SK-N-MC (cell line): ENCODE measurements at regions not wholly inside any gene's neighbourhood (a gene's known extent, or its start where the extent isn't known, plus 50 kb on each side); places are given as distances from the start of the nearest gene placed in this dataset.

Source experiments
- DNase-seq: peaks from one replicate; pipeline ENCODE4 v3.0.0-alpha.2; 2011; ENCODE audit warnings: low read depth, low spot score
- H3K27ac ChIP-seq: fragments of 200-600 bp; sonication (generic); 2 replicates; pipeline ENCODE4 v1.5.1; 2016; ENCODE audit warnings: mixed run types
- H3K36me3 ChIP-seq: fragments of 200-600 bp; sonication (generic); 2 replicates; pipeline ENCODE4 v1.6.1; 2017; ENCODE audit warnings: antibody characterized with exemption, low read length, mixed read lengths; ENCODE audit not compliant: insufficient read depth
- H3K4me3 ChIP-seq: fragments of 200-600 bp; sonication (generic); 2 replicates; pipeline ENCODE4 v1.5.1; 2016
- H3K9ac ChIP-seq: fragments of 200-600 bp; sonication (generic); 2 replicates; pipeline ENCODE4 v1.8.0; 2017; ENCODE audit warnings: mixed run types, mixed read lengths; ENCODE audit not compliant: insufficient read length
- H3K9me3 ChIP-seq: fragments of 200-600 bp; sonication (generic); 2 replicates; pipeline ENCODE4 v1.6.1; 2017; ENCODE audit warnings: low read depth, mild to moderate bottlenecking, antibody characterized with exemption, low read length, moderate library complexity, mixed read lengths
- EZH2 ChIP-seq: fragments of 200-600 bp; sonication (generic); IDR thresholded peaks from one replicate; pipeline ENCODE4 v1.6.1; 2017; ENCODE audit warnings: antibody characterized with exemption
- FOXP2 ChIP-seq: optimal IDR thresholded peaks from 2 replicates; pipeline ENCODE3; 2011; ENCODE audit warnings: mild to moderate bottlenecking, moderate library complexity; ENCODE audit not compliant: insufficient read depth; ENCODE audit errors: extremely low read length, control extremely low read depth
- POLR2AphosphoS5 ChIP-seq: IDR thresholded peaks from 2 replicates; pipeline ENCODE4 v1.6.1; 2012; ENCODE audit warnings: mild to moderate bottlenecking, low read depth, low read length, borderline replicate concordance

DNA sequence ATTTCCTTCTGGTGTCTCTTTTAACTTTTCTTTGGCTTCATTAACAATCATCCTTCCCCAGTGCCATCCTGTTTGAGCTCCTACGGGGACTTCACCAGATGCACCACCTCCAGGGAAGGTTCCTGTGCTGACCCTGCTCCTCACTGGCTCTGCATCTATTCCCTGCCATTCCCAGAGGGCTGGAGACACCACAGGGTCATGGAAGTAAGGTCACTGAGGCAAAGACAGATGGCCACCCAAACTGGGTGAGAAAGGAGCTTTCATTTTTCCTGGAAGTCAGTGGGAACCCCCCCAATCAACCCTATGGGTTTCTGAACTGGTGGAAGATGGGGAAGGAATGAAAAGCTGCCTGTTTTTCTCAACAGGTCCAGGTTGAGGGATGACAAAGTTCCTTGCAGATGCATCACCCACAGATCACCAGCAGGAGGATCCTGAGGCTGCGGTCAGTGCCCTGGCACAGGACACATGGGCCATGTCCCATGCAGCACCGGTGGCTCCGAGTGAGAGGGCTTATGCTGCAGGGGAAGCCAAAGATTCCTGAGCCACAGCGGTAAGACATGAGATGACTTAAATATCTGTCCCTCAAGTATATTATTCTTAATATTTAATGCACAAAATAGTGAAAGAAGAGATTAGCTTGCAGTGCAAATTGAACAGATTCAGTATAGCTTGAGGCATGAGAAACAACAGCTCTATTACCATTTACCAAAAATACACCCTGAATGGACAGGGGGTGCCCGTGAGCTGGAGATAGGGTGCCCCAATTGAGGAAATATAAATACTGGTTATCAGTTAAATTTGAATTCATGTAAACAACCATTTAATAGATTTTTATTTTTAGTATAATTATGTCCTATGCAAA, 73.0 kb upstream of the VPREB1 start:
- Histone ChIP-seq H3K9me3 (no peaks in the 10 kb centered on the region), H3K9ac (no peak overlapping the region), H3K4me3 (no peak overlapping the region), H3K27ac (no peak overlapping the region), H3K36me3 (no peaks in the 10 kb centered on the region)
- TF ChIP-seq FOXP2: no peak
- no peak for TF ChIP-seq EZH2
- no peak for TF ChIP-seq POLR2AphosphoS5
- no peak for DNase-seq

- no peak for DNase-seq
- no peak overlapping the region for H3K9ac ChIP-seq
- TF ChIP-seq FOXP2 (no peak), EZH2 (no peak), POLR2AphosphoS5 (no peak)
- peak overlapping the region; percentile 43; the same call in 1 of the 2 replicates for H3K4me3 ChIP-seq
- no peaks in the 10 kb centered on the region for H3K36me3 ChIP-seq
- H3K9me3 ChIP-seq: no peaks in the 10 kb centered on the region
- no peak overlapping the region for H3K27ac ChIP-seq
Observed at GRCh38 chr22:22169923-22170322, 74.7 kb upstream of the VPREB1 start.

DNA sequence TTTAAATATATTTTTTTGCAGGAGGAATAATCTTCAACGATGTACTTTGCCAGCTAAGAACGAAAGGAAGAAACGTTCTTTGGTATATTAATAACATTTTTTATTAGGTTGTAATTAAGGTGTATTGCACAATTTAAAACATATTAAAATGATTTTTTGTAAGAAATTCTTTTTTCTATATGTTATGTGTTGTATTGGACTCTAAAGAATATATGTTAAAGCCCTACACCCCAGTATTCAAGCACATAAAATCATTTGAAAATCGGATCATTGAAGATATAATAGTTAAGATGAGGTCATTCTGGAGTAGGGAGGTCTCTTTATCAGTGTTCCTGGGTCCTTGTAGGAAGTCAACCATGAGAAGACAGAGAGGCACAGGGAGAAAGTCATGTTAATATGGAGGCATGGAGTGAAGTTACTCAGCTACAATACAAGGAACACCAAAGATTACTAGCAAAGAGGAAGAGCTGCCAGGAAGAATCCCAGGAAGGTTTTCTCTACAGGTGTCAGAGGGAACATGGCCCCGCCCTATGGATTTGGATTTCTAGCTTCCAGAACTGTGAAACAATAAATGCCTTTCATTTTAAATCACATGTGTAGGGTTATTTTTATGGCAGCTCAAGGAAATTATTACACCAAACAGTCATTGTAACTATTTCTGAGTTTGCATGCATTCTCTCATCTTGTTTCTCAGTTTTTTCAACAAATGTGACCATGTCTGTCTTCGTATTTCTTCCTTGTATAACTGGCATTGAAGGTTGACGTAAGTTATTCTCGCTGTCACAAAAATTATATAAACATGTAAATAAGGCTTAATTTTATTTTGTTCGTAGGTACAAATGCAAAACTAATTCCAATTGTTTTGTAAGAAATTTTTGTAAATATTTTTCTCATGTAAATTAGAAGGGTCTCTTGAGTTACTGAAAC, 75.4 kb upstream of the VPREB1 start:
- H3K9ac ChIP-seq: no peak overlapping the region
- TF ChIP-seq EZH2 (no peak), FOXP2 (no peak), POLR2AphosphoS5 (no peak)
- H3K36me3 ChIP-seq: no peaks in the 10 kb centered on the region
- no peaks in the 10 kb centered on the region for H3K9me3 ChIP-seq
- H3K4me3 ChIP-seq: peak overlapping the region; percentile 67
- DNase-seq: no peak
- no peak overlapping the region for H3K27ac ChIP-seq

DNA sequence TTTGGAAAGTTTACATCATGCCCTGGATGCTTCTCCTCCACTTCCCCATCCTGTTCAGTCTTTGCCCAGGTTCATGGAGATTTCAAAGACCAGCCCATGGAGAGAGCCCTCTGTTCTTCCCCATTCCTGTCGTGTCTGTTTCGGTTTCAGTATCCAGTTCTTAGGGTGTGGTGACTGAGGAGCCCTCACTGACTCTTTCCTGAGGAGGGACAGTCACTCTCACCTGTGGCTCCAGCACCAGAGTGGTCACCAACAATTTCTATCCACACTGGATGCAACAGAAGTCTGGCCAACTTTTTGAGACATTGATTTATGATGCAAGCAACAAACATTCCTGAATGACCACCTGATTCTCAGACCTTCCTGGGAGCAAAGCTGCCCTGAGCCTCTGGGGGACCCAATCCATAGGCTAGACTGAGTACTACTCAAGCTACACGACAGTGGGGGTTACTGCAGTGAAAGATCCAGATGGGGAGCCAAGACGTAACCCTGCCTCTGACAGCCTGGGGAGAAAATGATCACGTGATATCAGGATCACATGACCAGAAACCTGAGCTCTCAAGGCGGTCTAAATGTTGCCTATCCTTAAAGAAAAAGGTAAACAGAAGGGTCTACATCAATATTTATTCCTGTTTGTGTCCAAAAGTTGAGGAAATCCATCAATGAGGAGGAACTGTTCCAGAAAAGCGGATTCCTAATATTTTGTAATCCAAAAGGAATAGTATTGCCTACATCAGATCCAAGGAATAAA, 76.2 kb upstream of the VPREB1 start:
- TF ChIP-seq POLR2AphosphoS5: no peak
- no peak for TF ChIP-seq EZH2
- TF ChIP-seq FOXP2: no peak
- H3K27ac ChIP-seq: no peak overlapping the region
- no peak overlapping the region for H3K9ac ChIP-seq
- H3K9me3 ChIP-seq: no peaks in the 10 kb centered on the region
- peak overlapping the region; percentile 67 for H3K4me3 ChIP-seq
- no peaks in the 10 kb centered on the region for H3K36me3 ChIP-seq
- peak; percentile 37 for DNase-seq

- Histone ChIP-seq H3K9me3 (no peaks in the 10 kb centered on the region), H3K27ac (no peak overlapping the region), H3K9ac (no peak overlapping the region), H3K4me3 (peak overlapping the region; percentile 67; the same call in 1 of the 2 replicates), H3K36me3 (no peaks in the 10 kb centered on the region)
- no peak for TF ChIP-seq POLR2AphosphoS5
- TF ChIP-seq EZH2: no peak
- TF ChIP-seq FOXP2: no peak
- DNase-seq: no peak
Observed at GRCh38 chr22:22167791-22168189, 76.8 kb upstream of the VPREB1 start.

- no peaks in the 10 kb centered on the region for H3K9me3 ChIP-seq
- TF ChIP-seq FOXP2: no peak
- TF ChIP-seq EZH2: no peak
- no peak for TF ChIP-seq POLR2AphosphoS5
- no peak for DNase-seq
- H3K9ac ChIP-seq: no peak overlapping the region
- no peak overlapping the region for H3K4me3 ChIP-seq
- no peak overlapping the region for H3K27ac ChIP-seq
- H3K36me3 ChIP-seq: no peaks in the 10 kb centered on the region
Observed at GRCh38 chr22:22166941-22167713, 77.5 kb upstream of the VPREB1 start.

GRCh38 chr22:22165936-22166710, 78.5 kb upstream of the VPREB1 start:
- no peaks in the 10 kb centered on the region for H3K36me3 ChIP-seq
- TF ChIP-seq EZH2: no peak
- TF ChIP-seq POLR2AphosphoS5: no peak
- no peak for TF ChIP-seq FOXP2
- H3K9me3 ChIP-seq: no peaks in the 10 kb centered on the region
- H3K9ac ChIP-seq: no peak overlapping the region
- H3K27ac ChIP-seq: no peak overlapping the region
- no peak for DNase-seq
- H3K4me3 ChIP-seq: no peak overlapping the region
